Body of pancreas (tissue), 4 donors: ENCODE measurements at regions not wholly inside any gene's neighbourhood (a gene's known extent, or its start where the extent isn't known, plus 50 kb on each side); places are given as distances from the start of the nearest gene placed in this dataset.
A peak's percentile ranks its signal among the peaks of the same experiment; 100 is the strongest.
"Not testable (repeated sequence)": the region's sequence is repeated elsewhere in the genome, so short reads cannot be mapped to it uniquely, and the experiment has no call there.

Source experiments
- ATAC-seq: fragments of 150-250 bp; one replicate; pipeline ENCODE4 v1.9.1; 2016
- DNase-seq, 4 donors: peaks; one replicate each; pipeline ENCODE4 v3.0.0-alpha.2; 2019
- H3K27ac ChIP-seq, 4 donors: fragments of 200-600 bp; sonication (generic); 1 replicate in 3 of 4; 2 replicates in 1 of 4; pipeline versions ENCODE4 v1.5.1 to v1.6.1; 2016 to 2019; ENCODE audit warnings: mild to moderate bottlenecking in 1 of 4, mixed read lengths in 1 of 4, moderate library complexity in 1 of 4
- H3K27me3 ChIP-seq, 2 donors: fragments of 200-600 bp; sonication (generic); one replicate each; pipeline ENCODE4 v1.6.0; 2016; ENCODE audit warnings: mild to moderate bottlenecking in 1 of 2
- H3K36me3 ChIP-seq, 2 donors: fragments of 200-600 bp; sonication (generic); replicated peaks in 1 of 2; 2 replicates each; pipeline ENCODE4 v1.5.1; 2016; ENCODE audit warnings: low read depth in 2 of 2; ENCODE audit not compliant: insufficient read depth in 1 of 2
- H3K4me1 ChIP-seq: fragments of 200-600 bp; sonication (generic); one replicate; pipeline ENCODE4 v1.6.0; 2016
- H3K4me3 ChIP-seq, 2 donors: fragments of 200-600 bp; sonication (generic); 1 replicate in 1 of 2; 2 replicates in 1 of 2; pipeline ENCODE4 v1.5.1; 2016 to 2019
- H3K9me3 ChIP-seq, 3 donors: fragments of 200-600 bp; sonication (generic); 1 replicate in 2 of 3; 2 replicates in 1 of 3; pipeline ENCODE4 v1.5.1; 2016
- CTCF ChIP-seq, 7 experiments: fragments of 450-650 bp in 4 of 7; fragments of 200-600 bp in 3 of 7; sonication (generic) in 3 of 7; IDR thresholded peaks; one replicate each; pipeline ENCODE4 v1.5.1; 2016 to 2019; ENCODE audit warnings: antibody characterized with exemption in 7 of 7
- POLR2A ChIP-seq, 3 donors: fragments of 450-650 bp; IDR thresholded peaks; one replicate each; pipeline ENCODE4 v1.6.1; 2016; ENCODE audit warnings: antibody characterized with exemption in 3 of 3, mild to moderate bottlenecking in 2 of 3
- WGBS, 2 donors: methylation state at CpG; one replicate each; pipeline ENCODE4 v1.1.5; 2017; 5-methylcytosine and 5-hydroxymethylcytosine counted together
- intact Hi-C: fragments of 100-400 bp; cut with DNase I; formaldehyde crosslinking; loops from one replicate; pipeline ENCODE4 v1.15.1; 2023

GRCh38 chrX:40987413-40987812, 97.8 kb upstream of the USP9X start:
- Histone ChIP-seq H3K27me3 (no peaks in the 10 kb centered on the region), H3K4me3 (no peak overlapping the region), H3K36me3 (no peaks in the 10 kb centered on the region), H3K27ac (no peak overlapping the region), H3K4me1 (no peaks in the 10 kb centered on the region), H3K9me3 (no peaks in the 10 kb centered on the region)
- 78 to 86% methylated on average over 2 of the region's 2 CpGs for WGBS, 2 donors
- DNase-seq = no peak
- no peak for TF ChIP-seq CTCF (IDR thresholded peaks at IDR 0.05)
- no peak for TF ChIP-seq POLR2A (IDR thresholded peaks at IDR 0.05)
- ATAC-seq = no peak
- intact Hi-C loops = no loop called here

- no peak overlapping the region for H3K4me3 ChIP-seq
- H3K36me3 ChIP-seq = no peaks in the 10 kb centered on the region
- intact Hi-C loops = no loop called here
- no peaks in the 10 kb centered on the region for H3K4me1 ChIP-seq
- H3K27ac ChIP-seq = no peak overlapping the region
- H3K9me3 ChIP-seq = no peaks in the 10 kb centered on the region
- TF ChIP-seq CTCF (IDR thresholded peaks at IDR 0.05) = no peak
- no peak for TF ChIP-seq POLR2A (IDR thresholded peaks at IDR 0.05)
- 70 to 97% methylated on average over 3 of the region's 3 CpGs for WGBS, 2 donors
- DNase-seq (no peak), ATAC-seq (no peak)
- no peaks in the 10 kb centered on the region for H3K27me3 ChIP-seq
Measured at GRCh38 chrX:40988100-40988499, 97.1 kb upstream of the USP9X start.

GRCh38 chrX:40993395-40993794, 91.8 kb upstream of the USP9X start:
- H3K4me1 ChIP-seq, ATAC-seq, H3K27me3 ChIP-seq, H3K36me3 ChIP-seq, intact Hi-C loops, H3K4me3 ChIP-seq, H3K9me3 ChIP-seq, H3K27ac ChIP-seq, DNase-seq: not testable (repeated sequence)
- 89% methylated on average over 2 of the region's 2 CpGs; no CpG with 5 or more reads in 1 of the 2 donors for WGBS, 2 donors

GRCh38 chrX:40996886-40997530, 88.2 kb upstream of the USP9X start:
- H3K27me3 ChIP-seq = no peaks in the 10 kb centered on the region
- H3K4me1 ChIP-seq = peaks cover 4% of the 10 kb centered on the region
- no peaks in the 10 kb centered on the region for H3K9me3 ChIP-seq
- whole genome bisulfite sequencing, 2 donors = 28 to 35% methylated on average over 3 of the region's 3 CpGs
- H3K36me3 ChIP-seq = no peaks in the 10 kb centered on the region
- H3K4me3 ChIP-seq = no peak overlapping the region
- H3K27ac ChIP-seq = peak overlapping the region in 1 of 4 donors; percentile 14
- TF ChIP-seq POLR2A (IDR thresholded peaks at IDR 0.05) (no peak), CTCF (IDR thresholded peaks at IDR 0.05) (no peak)
- intact Hi-C loops = no loop called here
- DNase-seq (peak in 1 of 4 donors; percentile 44), ATAC-seq (peak; percentile 73)

GRCh38 chrX:40998123-40998522, 87.1 kb upstream of the USP9X start:
- Histone ChIP-seq H3K36me3 (no peaks in the 10 kb centered on the region), H3K4me3 (no peak overlapping the region), H3K9me3 (no peaks in the 10 kb centered on the region), H3K27ac (peak overlapping the region in 1 of 4 donors; percentile 34), H3K27me3 (no peaks in the 10 kb centered on the region), H3K4me1 (peaks cover 11% of the 10 kb centered on the region)
- peak in 2 of 4 donors; percentile 25 to 47 for DNase-seq
- TF ChIP-seq CTCF (IDR thresholded peaks at IDR 0.05) (no peak), POLR2A (IDR thresholded peaks at IDR 0.05) (no peak)
- intact Hi-C loops = no loop called here
- WGBS, 2 donors = 26 to 43% methylated on average over 4 to 5 of the region's 5 CpGs
- no peak for ATAC-seq
